DND-41 (cell line): ENCODE measurements at regions not wholly inside any gene's neighbourhood (a gene's known extent, or its start where the extent isn't known, plus 50 kb on each side); places are given as distances from the start of the nearest gene placed in this dataset.
"Not testable (repeated sequence)": the region's sequence is repeated elsewhere in the genome, so short reads cannot be mapped to it uniquely, and the experiment has no call there.

ENCODE experiments used
- CTCF ChIP-seq: IDR thresholded peaks from 2 replicates; pipeline ENCODE4 v1.5.1; 2012; ENCODE audit warnings: borderline replicate concordance, low read length, moderate library complexity, mild to moderate bottlenecking; ENCODE audit not compliant: poor library complexity, severe bottlenecking; ENCODE audit errors: extremely low read depth
- EZH2 ChIP-seq: IDR thresholded peaks from 3 replicates; pipeline ENCODE4 v1.6.1; 2012; ENCODE audit warnings: borderline replicate concordance, low read depth, mild to moderate bottlenecking, moderate library complexity, low read length, inconsistent platforms; ENCODE audit not compliant: severe bottlenecking

- not testable (repeated sequence) for TF ChIP-seq EZH2, CTCF
Observed at GRCh38 chr14:106341161-106341560, 814.8 kb downstream of the TMEM121 start.
